ENCODE measurements at regions not wholly inside any gene's neighbourhood (a gene's known extent, or its start where the extent isn't known, plus 50 kb on each side); places are given as distances from the start of the nearest gene placed in this dataset.

GRCh38 chr11:45489281-45489905, 176.0 kb downstream of the CHST1 start:
- Histone ChIP-seq H3K9me1 (replicated peaks; ENCODE audit: control insufficient read depth, extremely low read depth, insufficient read depth, low read length) (no peaks in the 10 kb centered on the region), H3K27ac (ENCODE audit: insufficient read depth, low read depth, low read length) (no peak overlapping the region), H3K79me2 (ENCODE audit: control insufficient read depth, insufficient read depth, low read length) (no peaks in the 10 kb centered on the region), H2AFZ (ENCODE audit: low read depth, low read length) (no peak overlapping the region), H3K9ac (replicated peaks; ENCODE audit: extremely low read depth, insufficient read depth, low read length) (no peak overlapping the region), H3K9me3 (replicated peaks; ENCODE audit: control insufficient read depth, insufficient read depth, low read length) (no peaks in the 10 kb centered on the region), H3K4me2 (ENCODE audit: insufficient read depth, low read length) (no peak overlapping the region), H3K4me3 (replicated peaks in 1 of 3; ENCODE audit: insufficient read depth in 1 of 3, low read depth in 1 of 3, low read length in 3 of 3) (no peak overlapping the region), H3K4me1 (ENCODE audit: control insufficient read depth, extremely low read depth, insufficient read depth, low read length) (no peaks in the 10 kb centered on the region), H4K20me1 (replicated peaks; ENCODE audit: control insufficient read depth, extremely low read depth, insufficient read depth, low read length) (no peaks in the 10 kb centered on the region), H3K36me3 (ENCODE audit: control insufficient read depth in 2 of 2, extremely low read depth in 1 of 2, insufficient read depth in 2 of 2, low read length in 2 of 2) (no peaks in the 10 kb centered on the region), H3K27me3 (ENCODE audit: control insufficient read depth in 2 of 2, insufficient read depth in 2 of 2, low read length in 2 of 2) (no peaks in the 10 kb centered on the region)
- TF ChIP-seq CTCF (IDR thresholded peaks at IDR 0.05; ENCODE audit: extremely low read depth in 1 of 2, insufficient read depth in 1 of 2, low read depth in 1 of 2, low read length in 2 of 2) (no peak), FOS (IDR thresholded peaks at IDR 0.05; ENCODE audit: borderline replicate concordance, insufficient read depth, low read length) (no peak), MYC (IDR thresholded peaks at IDR 0.05; ENCODE audit: low read depth, low read length) (no peak), POLR2A (IDR thresholded peaks at IDR 0.05; ENCODE audit: low read depth, low read length) (no peak), MAX (IDR thresholded peaks at IDR 0.05; ENCODE audit: insufficient read depth, insufficient read length) (no peak), POLR2AphosphoS5 (IDR thresholded peaks at IDR 0.05; ENCODE audit: insufficient read depth, low read depth, low read length) (no peak), JUN (IDR thresholded peaks at IDR 0.05; ENCODE audit: borderline replicate concordance, insufficient read depth, insufficient read length, low read depth) (no peak), GATA2 (IDR thresholded peaks at IDR 0.05; ENCODE audit: insufficient read depth, insufficient read length, low read depth, low read length) (no peak), EZH2 (IDR thresholded peaks at IDR 0.05; ENCODE audit: borderline replicate concordance, low read depth, low read length, severe bottlenecking) (no peak)
- no TSS peak for BruUV-seq (replicated peaks)
- DNase-seq (ENCODE audit: low read depth, low spot score) (no peak), FAIRE-seq (no peak)
- intact Hi-C loops (cut with micrococcal nuclease) (loop anchor here (10.0 kb wide), 1 partner anchor 65 kb away; no protein-coding TSS in a partner anchor), dilution Hi-C loops (cut with MboI; ENCODE audit: extremely low pct_ligation_motif_present, low sequenced_read_pairs) (no loop called here)
- ChIA-PET POLR2A (no interaction called here), CTCF (no interaction called here)

Measured in endothelial cell of umbilical vein (primary cell).